ENCODE measurements at regions not wholly inside any gene's neighbourhood (a gene's known extent, or its start where the extent isn't known, plus 50 kb on each side); places are given as distances from the start of the nearest gene placed in this dataset.

DNA sequence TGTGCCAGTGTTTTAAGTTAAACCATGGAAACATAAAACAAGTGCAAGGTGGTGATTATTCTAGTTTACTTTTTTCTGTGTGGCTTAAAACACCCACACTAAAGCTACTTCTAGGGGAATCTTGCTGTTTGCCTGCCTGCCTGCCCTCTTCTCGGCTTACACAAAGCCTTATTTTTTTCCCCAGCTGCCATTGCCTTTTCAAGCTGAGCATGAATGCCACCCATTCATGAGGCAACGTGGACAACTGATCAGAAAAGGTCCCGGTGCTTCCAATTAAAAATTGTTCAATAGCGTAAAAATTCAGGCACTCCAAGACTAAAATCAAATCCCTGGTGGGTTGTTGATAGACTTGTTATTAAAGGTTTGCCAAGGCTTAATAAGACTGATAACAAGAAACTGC is 401.4 kb downstream of the TMEM161B start:
- ATAC-seq (ENCODE audit: low read depth in 2 of 2) (no peak), DNase-seq (no peak)
- Mint-ChIP-seq H3K4me1 (no peaks in the 10 kb centered on the region), H3K9me3 (peaks cover 0 to 5% (median 2%) of the 10 kb centered on the region in 7 donors), H3K27me3 (no peaks in the 10 kb centered on the region), H3K36me3 (no peaks in the 10 kb centered on the region), H3K4me3 (no peak overlapping the region), H3K27ac (no peak overlapping the region)

DNA sequence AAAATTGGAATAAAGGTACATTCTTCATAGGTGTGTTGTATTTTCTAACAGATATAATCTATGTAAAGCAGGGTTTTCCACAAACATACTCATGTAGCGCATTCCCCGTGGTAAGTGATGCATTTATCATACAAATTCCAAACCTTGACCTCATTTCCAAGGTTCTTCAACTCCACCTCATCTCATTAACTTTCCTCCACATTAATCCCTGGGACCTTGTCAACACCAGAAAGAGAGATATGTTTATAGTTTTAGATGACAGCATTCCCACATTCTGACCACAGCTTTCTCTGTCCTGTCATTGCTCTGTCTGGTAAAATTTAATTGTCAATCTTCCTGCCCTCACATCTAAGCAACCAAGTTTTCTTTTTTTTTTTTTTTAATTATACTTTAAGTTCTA is 415.1 kb downstream of the TMEM161B start:
- no peak overlapping the region for H3K4me3 Mint-ChIP-seq
- DNase-seq (no peak), ATAC-seq (ENCODE audit: low read depth in 2 of 2) (no peak)
- H3K4me1 Mint-ChIP-seq = no peaks in the 10 kb centered on the region
- no peak overlapping the region for H3K27ac Mint-ChIP-seq
- H3K9me3 Mint-ChIP-seq = peaks cover 0 to 25% (median 7%) of the 10 kb centered on the region in 7 donors
- H3K27me3 Mint-ChIP-seq = no peaks in the 10 kb centered on the region
- H3K36me3 Mint-ChIP-seq = no peaks in the 10 kb centered on the region

DNA sequence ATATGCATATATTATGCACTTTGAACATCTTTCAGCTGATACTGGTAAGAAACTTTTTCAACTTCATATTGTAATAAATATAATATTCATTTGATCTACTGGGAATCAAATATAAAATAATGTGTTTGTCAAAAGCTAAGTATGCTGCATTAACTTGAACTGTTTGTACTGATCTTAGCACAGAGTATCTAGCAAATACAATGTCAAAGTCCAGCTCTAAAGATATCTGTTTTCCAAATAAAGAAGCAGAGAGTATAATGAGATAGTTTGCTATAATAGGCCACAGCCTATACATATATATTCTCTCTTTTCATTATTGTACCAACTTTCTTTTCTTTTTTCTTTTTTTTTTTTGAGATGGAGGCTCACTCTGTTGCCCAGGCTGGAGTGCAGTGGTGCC is 417.0 kb downstream of the TMEM161B start:
- Mint-ChIP-seq H3K4me1 (no peaks in the 10 kb centered on the region), H3K27ac (no peak overlapping the region), H3K36me3 (no peaks in the 10 kb centered on the region), H3K27me3 (no peaks in the 10 kb centered on the region), H3K9me3 (peaks cover 0 to 16% (median 3%) of the 10 kb centered on the region in 7 donors), H3K4me3 (no peak overlapping the region)
- no peak for ATAC-seq (ENCODE audit: low read depth in 2 of 2)
- DNase-seq = no peak

DNA sequence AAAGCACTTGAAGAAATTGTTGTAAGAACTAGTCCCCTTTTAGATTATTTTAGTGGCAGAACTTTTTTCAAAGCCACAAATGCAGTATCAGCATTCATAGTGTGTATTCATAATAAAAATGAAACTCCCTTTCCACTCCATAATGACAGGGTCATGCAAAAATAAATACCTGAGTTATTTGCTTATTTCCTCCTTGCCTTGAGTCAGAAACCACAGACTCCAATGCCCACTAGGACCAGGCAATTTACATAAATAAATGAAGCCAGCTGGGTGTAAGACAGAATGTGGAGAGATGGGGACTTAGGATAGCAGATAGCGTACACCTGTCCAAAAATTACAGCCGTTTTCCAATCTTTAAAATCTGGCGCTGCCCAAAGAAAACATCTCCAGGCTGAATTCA is 417.8 kb downstream of the TMEM161B start:
- Mint-ChIP-seq H3K27ac (no peak overlapping the region), H3K27me3 (peaks cover 0 to 2% (median 0%) of the 10 kb centered on the region in 3 donors), H3K36me3 (no peaks in the 10 kb centered on the region), H3K4me3 (no peak overlapping the region), H3K4me1 (no peaks in the 10 kb centered on the region), H3K9me3 (peaks cover 0 to 10% (median 2%) of the 10 kb centered on the region in 7 donors)
- no peak for ATAC-seq (ENCODE audit: low read depth in 2 of 2)
- no peak for DNase-seq

DNA sequence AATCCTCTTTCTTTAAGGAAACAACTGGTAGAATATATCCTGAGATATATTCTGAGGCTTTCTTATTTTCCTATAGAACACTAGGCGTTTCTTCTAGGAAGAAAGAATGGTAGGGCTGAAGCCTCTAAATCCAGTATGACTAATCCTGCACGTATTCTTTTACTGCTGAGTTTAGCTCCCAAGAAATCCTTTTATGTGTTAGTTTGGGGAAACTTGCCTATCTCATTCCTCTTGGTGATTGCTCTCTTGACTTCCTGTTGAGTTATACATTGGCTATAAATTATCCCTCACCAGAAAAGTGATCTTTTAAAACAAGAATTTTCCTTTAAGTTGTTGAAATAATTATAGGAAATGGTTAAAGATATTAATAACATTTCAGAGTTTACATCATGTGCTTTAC is 422.9 kb downstream of the TMEM161B start:
- no peak for ATAC-seq (ENCODE audit: low read depth in 2 of 2)
- Mint-ChIP-seq H3K27ac (no peak overlapping the region), H3K27me3 (peaks cover 0 to 3% (median 0%) of the 10 kb centered on the region in 3 donors), H3K4me3 (no peak overlapping the region), H3K4me1 (no peaks in the 10 kb centered on the region), H3K36me3 (no peaks in the 10 kb centered on the region), H3K9me3 (peaks cover 0 to 9% (median 2%) of the 10 kb centered on the region in 7 donors)
- no peak for DNase-seq

DNA sequence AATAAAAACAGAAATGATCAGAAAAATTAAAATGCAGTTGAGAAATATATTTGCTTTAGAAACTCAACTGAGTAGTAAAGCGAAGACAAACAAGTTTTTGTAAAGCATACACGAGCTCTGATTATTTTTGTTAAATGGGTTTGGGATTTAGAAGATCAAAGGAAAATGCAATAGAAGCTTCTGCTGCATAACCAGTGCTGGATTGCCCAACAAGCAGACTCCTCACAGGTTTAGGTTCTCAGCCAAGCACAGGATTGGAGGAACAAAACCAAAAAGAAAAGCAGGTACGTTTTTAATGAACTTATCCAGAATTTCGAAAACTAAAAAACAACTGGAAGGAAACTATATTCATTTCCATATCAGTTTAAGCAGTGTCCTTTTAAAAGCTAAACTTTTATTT is 423.8 kb downstream of the TMEM161B start:
- Mint-ChIP-seq H3K36me3 (peaks cover 0 to 7% of the 10 kb centered on the region in 2 donors), H3K4me3 (no peak overlapping the region), H3K27me3 (peaks cover 0 to 3% (median 0%) of the 10 kb centered on the region in 3 donors), H3K27ac (no peak overlapping the region), H3K4me1 (no peaks in the 10 kb centered on the region), H3K9me3 (peaks cover 2 to 17% (median 8%) of the 10 kb centered on the region in 7 donors)
- ATAC-seq (ENCODE audit: low read depth in 2 of 2) = no peak
- DNase-seq = no peak

DNA sequence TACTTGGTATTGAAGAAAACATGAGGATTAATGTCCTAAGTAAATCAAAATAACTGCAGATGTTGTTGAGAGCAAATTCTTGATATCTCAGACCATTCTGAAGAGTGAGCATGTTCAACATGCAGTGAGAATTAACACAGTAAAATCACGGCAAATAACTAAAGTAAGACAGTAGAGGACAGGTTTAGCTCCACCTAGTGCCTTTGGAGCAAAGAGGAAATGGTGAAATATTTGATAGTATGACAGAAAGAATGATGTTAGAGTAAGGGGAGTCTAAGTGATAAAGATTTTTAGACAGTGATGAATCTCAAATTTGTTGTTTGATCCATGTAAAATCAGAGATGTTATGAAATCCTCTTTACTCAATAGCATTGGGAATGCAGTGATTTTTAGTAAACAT is 424.2 kb downstream of the TMEM161B start:
- DNase-seq = no peak

DNA sequence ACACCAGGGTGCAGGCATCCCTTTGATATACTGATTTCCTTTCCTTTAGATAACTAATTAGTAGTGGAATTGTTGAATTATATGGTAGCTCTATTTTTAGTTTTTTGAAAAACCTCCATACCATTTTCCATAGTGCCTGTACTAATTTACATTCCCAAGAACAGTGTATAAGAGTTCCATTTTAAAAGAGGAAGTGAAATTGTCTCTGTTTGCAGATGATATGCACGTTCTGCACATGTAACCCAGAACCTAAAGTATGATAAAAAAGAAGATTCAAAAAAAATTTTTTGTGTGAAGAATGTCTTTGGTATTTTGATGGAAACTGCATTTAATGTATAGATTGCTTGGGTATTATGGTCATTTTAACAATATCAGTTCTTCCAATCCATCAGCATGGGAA is 424.0 kb upstream of the CCNH start:
- H3K36me3 Mint-ChIP-seq = peaks cover 0 to 9% of the 10 kb centered on the region in 2 donors

More for the DNA sequence above, 424.2 kb downstream of the TMEM161B start:
- ATAC-seq (ENCODE audit: low read depth in 2 of 2) = no peak
- Mint-ChIP-seq H3K4me1 (no peaks in the 10 kb centered on the region), H3K27ac (no peak overlapping the region), H3K4me3 (no peak overlapping the region), H3K9me3 (peaks cover 4 to 22% (median 11%) of the 10 kb centered on the region in 7 donors), H3K27me3 (peaks cover 0 to 3% (median 0%) of the 10 kb centered on the region in 3 donors), H3K36me3 (peaks cover 0 to 9% of the 10 kb centered on the region in 2 donors)

DNA sequence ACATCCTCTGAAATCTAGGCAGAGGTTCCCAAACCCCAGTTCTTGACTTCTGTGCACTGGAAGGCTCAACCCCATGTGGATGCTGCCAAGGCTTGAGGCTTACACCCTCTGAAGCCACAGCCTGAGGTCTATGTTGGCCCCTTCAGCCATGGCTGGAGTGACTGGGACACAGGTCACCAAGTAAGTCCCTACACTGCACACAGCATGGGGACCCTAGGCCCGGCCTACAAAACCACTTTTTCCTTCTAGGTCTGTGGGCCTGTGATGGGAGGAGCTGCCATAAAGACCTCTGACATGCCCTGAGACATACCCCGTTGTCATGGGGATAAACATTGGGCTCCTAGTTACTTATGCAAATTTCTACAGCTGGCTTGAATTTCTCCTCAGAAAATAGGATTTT is 418.8 kb upstream of the CCNH start:
- ATAC-seq (ENCODE audit: low read depth in 2 of 2) (no peak), DNase-seq (no peak)
- no peak overlapping the region for H3K4me3 Mint-ChIP-seq
- H3K36me3 Mint-ChIP-seq = peaks cover 0 to 3% of the 10 kb centered on the region in 2 donors
- no peaks in the 10 kb centered on the region for H3K27me3 Mint-ChIP-seq
- H3K9me3 Mint-ChIP-seq = peaks cover 8 to 52% (median 25%) of the 10 kb centered on the region in 7 donors
- no peaks in the 10 kb centered on the region for H3K4me1 Mint-ChIP-seq
- H3K27ac Mint-ChIP-seq = no peak overlapping the region

More for the DNA sequence above, 424.0 kb upstream of the CCNH start:
- Mint-ChIP-seq H3K4me1 (no peaks in the 10 kb centered on the region), H3K27ac (no peak overlapping the region), H3K9me3 (peaks cover 17 to 67% (median 38%) of the 10 kb centered on the region in 7 donors), H3K27me3 (no peaks in the 10 kb centered on the region), H3K4me3 (no peak overlapping the region)
- ATAC-seq (ENCODE audit: low read depth in 2 of 2) (no peak), DNase-seq (no peak)

DNA sequence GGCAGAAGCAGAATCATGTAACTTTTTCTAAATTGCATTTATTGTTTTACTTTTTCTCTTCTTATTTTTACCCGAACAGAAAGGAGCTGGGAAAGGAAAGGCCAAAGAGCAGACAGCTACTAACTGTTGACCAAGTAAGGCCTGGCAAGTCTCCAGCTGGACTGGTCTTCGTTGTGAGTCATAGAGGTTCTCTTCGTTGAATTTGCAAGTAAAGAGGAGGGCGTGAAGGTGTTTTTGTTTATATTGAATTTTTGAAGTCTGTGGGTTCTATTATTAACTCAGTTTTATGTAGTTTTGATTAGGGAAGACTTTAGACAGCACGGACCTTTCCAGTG is 416.5 kb upstream of the CCNH start:
- H3K27me3 Mint-ChIP-seq = no peaks in the 10 kb centered on the region
- peaks cover 8 to 40% (median 20%) of the 10 kb centered on the region in 7 donors for H3K9me3 Mint-ChIP-seq
- DNase-seq (no peak), ATAC-seq (ENCODE audit: low read depth in 2 of 2) (no peak)
- no peak overlapping the region for H3K4me3 Mint-ChIP-seq
- H3K36me3 Mint-ChIP-seq = peaks cover 0 to 3% of the 10 kb centered on the region in 2 donors
- H3K4me1 Mint-ChIP-seq = no peaks in the 10 kb centered on the region
- H3K27ac Mint-ChIP-seq = no peak overlapping the region

DNA sequence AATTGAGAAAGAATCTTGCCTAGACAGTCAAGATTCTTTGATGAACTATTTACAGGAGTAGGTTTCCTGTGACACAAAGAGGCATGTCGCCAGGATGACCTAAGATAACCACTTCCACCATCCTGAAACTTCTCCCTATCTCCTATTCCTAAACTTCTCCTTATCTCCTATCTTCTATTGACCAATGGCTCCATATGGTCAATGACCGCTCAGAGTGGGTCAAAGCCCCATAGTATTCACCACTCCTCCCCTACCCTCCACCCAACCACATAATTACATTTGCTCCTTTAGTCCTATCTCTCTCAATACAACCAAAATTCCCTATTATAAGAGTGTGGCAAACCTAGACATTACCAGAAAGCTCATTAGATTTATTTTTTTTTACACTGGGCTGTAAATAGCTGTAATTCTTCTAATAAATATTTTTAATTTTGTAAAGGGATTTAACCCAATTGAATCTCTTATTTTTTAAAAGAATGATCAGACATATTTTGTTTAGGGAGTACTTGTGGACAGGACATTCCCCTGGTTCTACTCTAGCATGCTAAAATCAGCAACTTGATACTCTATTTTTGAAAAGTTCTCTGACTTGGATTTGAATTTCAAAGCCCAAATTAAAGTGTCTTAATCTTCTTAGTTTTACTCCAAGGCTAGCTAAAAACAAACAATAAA is 416.0 kb upstream of the CCNH start:
- Mint-ChIP-seq H3K36me3 (peaks cover 0 to 3% of the 10 kb centered on the region in 2 donors), H3K27ac (no peak overlapping the region), H3K4me3 (no peak overlapping the region), H3K27me3 (no peaks in the 10 kb centered on the region), H3K4me1 (no peaks in the 10 kb centered on the region), H3K9me3 (peaks cover 8 to 35% (median 17%) of the 10 kb centered on the region in 7 donors)
- DNase-seq (no peak), ATAC-seq (ENCODE audit: low read depth in 2 of 2) (no peak)

DNA sequence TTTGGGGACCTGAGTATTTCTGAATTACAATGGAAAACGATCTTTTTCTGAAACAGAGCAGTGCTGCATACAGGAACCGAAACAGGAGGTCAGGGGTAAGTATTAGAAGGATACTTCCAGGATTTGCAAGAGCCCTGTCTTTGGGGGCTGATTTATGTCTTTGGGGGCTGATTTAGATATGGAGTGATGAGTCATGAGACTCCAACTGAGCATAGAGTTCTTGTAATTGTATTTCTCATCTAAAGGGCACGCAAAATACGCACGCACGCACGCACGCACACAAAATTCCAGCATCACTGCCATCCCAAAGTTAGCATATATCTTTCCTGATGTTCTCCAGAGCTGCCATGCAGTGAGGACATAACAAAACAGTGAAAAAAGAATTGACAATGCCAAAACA is 414.8 kb upstream of the CCNH start:
- peaks cover 2 to 24% (median 10%) of the 10 kb centered on the region in 7 donors for H3K9me3 Mint-ChIP-seq
- no peak for DNase-seq
- H3K4me1 Mint-ChIP-seq = no peaks in the 10 kb centered on the region
- H3K36me3 Mint-ChIP-seq = peaks cover 0 to 3% of the 10 kb centered on the region in 2 donors
- H3K27me3 Mint-ChIP-seq = no peaks in the 10 kb centered on the region
- H3K4me3 Mint-ChIP-seq = no peak overlapping the region
- H3K27ac Mint-ChIP-seq = no peak overlapping the region
- no peak for ATAC-seq (ENCODE audit: low read depth in 2 of 2)

DNA sequence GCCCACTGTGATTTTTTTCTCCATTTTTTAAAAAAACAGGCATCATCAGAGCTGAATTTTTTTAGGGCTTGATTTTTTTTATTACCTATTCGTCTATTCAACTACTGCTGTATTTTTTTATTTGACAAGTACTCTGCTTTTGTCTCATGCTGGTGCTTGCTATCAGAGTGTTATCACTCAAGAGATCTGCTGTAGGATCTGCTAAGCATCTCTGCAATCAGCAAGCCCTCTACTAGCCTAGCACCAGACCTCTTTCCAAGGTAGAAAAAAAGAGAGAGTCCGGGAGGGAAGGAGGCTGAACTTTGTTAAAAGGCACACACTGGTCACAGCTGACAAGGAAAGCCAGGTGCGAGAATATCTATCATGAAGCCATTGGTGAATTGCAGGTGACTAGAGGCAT is 413.8 kb upstream of the CCNH start:
- Mint-ChIP-seq H3K9me3 (peaks cover 0 to 14% (median 7%) of the 10 kb centered on the region in 7 donors), H3K4me3 (no peak overlapping the region), H3K27me3 (peaks cover 0 to 8% (median 0%) of the 10 kb centered on the region in 3 donors), H3K4me1 (no peaks in the 10 kb centered on the region), H3K36me3 (peaks cover 0 to 3% of the 10 kb centered on the region in 2 donors), H3K27ac (no peak overlapping the region)
- no peak for DNase-seq
- ATAC-seq (ENCODE audit: low read depth in 2 of 2) = no peak

DNA sequence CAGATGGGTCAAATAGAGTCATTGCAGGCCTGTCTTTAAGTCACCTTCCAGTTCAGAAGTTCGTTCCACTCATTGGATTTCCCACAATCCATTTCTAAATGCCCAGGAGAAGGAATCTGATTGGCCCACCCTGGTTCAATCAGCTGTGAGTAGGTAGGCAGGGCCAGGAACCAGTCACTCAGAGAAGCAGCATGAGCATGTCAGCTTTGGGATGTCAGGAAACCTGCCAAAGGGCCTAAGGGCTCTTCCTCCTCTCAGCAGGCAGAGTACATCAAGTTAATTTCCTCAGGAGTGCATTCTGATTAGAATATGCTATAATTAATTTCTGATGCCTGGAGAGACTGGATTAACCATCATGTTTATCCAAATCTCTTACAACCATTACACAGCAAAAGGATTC is 412.9 kb upstream of the CCNH start:
- no peak for DNase-seq
- H3K4me1 Mint-ChIP-seq = no peaks in the 10 kb centered on the region
- no peak overlapping the region for H3K4me3 Mint-ChIP-seq
- H3K27ac Mint-ChIP-seq = no peak overlapping the region
- H3K36me3 Mint-ChIP-seq = peaks cover 0 to 3% of the 10 kb centered on the region in 2 donors
- H3K27me3 Mint-ChIP-seq = peaks cover 0 to 8% (median 0%) of the 10 kb centered on the region in 3 donors
- peaks cover 0 to 8% (median 4%) of the 10 kb centered on the region in 7 donors for H3K9me3 Mint-ChIP-seq
- no peak for ATAC-seq (ENCODE audit: low read depth in 2 of 2)
